H54 (cell line): ENCODE measurements at regions not wholly inside any gene's neighbourhood (a gene's known extent, or its start where the extent isn't known, plus 50 kb on each side); places are given as distances from the start of the nearest gene placed in this dataset.

Experiments
- DNase-seq: peaks from one replicate; pipeline ENCODE4 v3.0.0; 2011; ENCODE audit warnings: low spot score, mixed read lengths; ENCODE audit not compliant: insufficient read length
- FAIRE-seq: peaks from 3 replicates; lab custom pipeline; 2011; peaks lifted over from hg19 to GRCh38; lab: Jason Lieb, UNC
- POLR2A ChIP-seq: IDR thresholded peaks from 2 replicates; pipeline ENCODE4 v1.6.1; 2011; ENCODE audit warnings: low read depth, mild to moderate bottlenecking, low read length

GRCh38 chr10:4329225-4329624 is 496.8 kb upstream of the AKR1E2 start:
- FAIRE-seq (no peak), DNase-seq (no peak)
- no peak for TF ChIP-seq POLR2A

- FAIRE-seq, result no peak
- TF ChIP-seq POLR2A, result no peak
- no peak for DNase-seq
These were observed 499.4 kb upstream of the AKR1E2 start for GRCh38 chr10:4326647-4327046.

- DNase-seq (no peak), FAIRE-seq (no peak)
- no peak for TF ChIP-seq POLR2A
These were observed 506.1 kb upstream of the AKR1E2 start for GRCh38 chr10:4319870-4320367.

DNA sequence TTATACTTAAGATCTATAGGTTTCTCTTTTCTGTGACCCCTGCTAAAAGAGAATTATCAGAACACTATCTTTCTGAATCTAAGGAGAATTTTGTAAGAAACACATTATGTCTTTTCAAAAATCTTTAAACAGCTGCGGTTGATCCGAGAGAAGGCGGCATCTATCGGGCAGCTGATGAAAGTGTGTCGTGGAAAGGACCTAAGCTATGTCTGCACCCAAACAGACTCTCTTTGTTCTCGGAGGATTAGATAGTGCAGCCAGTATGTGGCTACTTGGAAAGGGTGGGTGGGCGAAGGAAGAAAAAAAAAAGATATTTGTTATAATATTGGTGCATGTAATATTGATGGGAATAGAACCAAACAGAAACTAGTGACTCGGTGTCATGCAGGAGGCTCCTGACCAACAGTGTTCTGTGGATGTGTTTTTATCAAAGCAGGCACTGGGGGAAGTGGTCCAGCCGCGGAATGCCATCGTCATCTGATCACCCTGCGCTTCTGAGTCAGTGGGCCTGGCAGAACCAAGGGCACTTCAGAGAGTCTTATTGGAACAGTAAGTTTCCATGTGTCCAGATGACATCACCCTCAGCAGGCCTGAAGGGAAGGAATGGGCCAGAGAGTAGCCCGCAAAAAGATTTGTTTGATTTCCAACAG is 509.7 kb upstream of the AKR1E2 start:
- no peak for TF ChIP-seq POLR2A
- DNase-seq (peak; percentile 31), FAIRE-seq (peak; percentile 96)

DNA sequence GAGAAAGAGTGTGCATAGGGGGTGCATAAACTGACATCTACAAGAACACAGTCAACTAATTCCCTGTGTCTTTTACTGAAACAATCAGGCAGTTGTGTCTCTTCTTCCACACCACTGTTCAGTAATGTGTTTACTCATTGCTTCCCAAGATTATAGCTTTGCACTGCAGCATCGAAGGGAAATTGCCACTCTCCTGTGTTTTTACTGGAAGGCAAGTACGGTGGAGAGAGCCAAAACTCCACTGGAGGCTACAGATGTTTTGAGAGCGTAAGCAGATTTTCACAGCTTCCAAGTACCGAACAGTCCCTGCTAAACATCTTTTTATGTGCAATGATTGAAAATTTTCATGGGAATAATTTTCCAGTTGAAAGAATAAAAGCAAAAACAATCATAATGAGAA is 510.5 kb upstream of the AKR1E2 start:
- no peak for DNase-seq
- TF ChIP-seq POLR2A, result no peak
- FAIRE-seq, result peak; percentile 85

DNA sequence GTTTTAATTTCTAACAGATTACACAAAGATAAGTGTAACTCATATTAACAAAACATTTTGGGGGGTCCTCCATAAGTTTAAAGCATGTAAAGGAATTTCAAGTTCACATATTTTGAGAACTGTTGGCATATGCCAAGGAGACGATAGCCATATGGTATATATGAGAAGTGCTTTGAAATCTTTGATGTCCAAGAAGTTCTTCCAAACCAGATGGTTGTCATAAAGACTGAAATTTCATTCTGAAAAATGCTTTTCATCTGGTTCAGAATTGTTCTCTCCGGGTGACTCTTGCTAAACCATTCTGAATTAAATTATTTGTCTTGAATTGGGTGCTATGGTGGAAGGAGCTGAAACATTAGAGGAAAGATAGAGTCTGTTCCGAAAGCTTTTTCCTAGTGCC is 513.0 kb upstream of the AKR1E2 start:
- FAIRE-seq, result no peak

DNA sequence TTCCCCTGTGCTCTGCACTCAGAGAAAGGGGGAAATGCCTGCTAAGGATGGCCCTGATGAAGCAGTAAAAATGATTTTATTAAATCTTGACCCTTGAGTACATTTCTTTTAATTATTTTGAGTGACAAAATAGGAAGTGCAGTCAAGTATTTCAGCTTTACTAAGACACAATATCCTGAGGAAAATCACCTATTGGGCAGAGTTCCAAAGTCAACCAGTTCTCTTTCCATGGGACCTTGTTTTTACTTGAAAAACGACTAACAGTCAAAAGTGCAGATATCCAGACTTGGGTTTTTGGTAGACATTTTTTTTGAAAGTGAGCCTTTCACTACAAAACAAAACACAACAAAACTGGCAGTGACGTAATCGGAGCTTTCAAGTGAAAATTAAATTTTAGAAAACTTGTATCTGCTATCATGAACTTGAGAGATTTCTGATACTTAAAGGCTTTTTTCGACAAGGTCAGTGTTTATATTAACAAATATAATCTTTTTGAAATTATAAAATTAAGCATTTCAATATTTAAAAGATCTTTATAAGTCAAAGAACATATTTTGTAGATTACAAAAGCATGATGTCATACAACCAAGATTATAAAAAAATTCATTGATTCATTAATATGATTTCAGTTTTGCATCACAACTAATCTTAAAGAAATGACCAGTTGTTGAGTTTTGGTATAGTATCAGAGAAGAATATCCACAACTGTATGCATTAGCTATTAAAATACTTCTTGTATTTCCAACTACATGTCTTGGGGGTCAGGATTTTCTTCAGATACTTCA is 513.8 kb upstream of the AKR1E2 start:
- no peak for FAIRE-seq
- no peak for TF ChIP-seq POLR2A
- DNase-seq, result no peak

More for the DNA sequence above, 513.0 kb upstream of the AKR1E2 start:
- TF ChIP-seq POLR2A, result no peak
- no peak for DNase-seq

GRCh38 chr10:4310172-4310571 is 515.8 kb upstream of the AKR1E2 start:
- FAIRE-seq, result no peak
- DNase-seq, result no peak
- TF ChIP-seq POLR2A, result no peak

DNA sequence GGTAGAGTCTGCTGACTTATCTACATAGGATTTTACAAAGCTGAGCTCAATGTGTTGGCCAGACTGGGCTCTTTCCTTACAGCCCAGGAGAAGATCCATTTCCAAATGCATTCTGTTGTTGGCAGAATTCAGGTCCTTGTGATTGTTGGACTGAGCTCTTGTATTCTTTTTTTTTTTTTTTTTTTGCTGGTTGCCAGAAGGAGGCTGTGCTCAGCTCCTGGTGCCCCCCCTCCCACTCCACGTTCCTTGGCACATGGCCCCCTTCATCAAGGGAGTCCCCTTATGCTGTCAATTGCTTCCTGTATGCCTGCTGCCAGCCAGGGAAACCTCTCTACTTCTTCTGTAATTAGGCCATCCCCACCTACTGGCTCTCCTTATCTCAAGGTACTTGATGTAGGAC is 518.1 kb upstream of the AKR1E2 start:
- TF ChIP-seq POLR2A, result no peak
- no peak for DNase-seq

DNA sequence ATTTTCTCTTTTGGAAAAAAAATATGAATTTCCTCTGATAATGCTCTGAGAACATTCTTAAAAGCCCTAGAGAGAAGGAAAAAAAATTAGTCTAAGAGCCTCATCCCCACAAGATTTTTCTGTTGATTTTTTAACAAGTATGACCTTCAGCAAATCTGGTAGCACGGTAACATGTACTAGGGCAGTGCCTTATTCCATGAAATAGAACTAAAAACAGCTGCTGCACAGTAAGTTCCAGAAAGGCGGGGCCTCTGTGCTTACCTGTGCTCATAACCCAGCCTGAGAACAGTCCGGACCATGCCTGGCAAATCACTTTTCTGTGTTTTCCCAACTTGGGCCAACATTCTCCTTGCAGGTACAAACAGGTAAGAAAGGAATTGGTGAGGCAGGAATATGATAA is 519.1 kb upstream of the AKR1E2 start:
- FAIRE-seq, result no peak

More for the DNA sequence above, 518.1 kb upstream of the AKR1E2 start:
- no peak for FAIRE-seq

GRCh38 chr10:4303045-4303444 is 518.0 kb upstream of the KLF6 start:
- FAIRE-seq (no peak), DNase-seq (no peak)
- TF ChIP-seq POLR2A, result no peak

More for the DNA sequence above, 519.1 kb upstream of the AKR1E2 start:
- no peak for DNase-seq
- no peak for TF ChIP-seq POLR2A

- DNase-seq, result no peak
- FAIRE-seq, result no peak
- no peak for TF ChIP-seq POLR2A
These were observed 516.5 kb upstream of the KLF6 start for GRCh38 chr10:4301291-4302045.

DNA sequence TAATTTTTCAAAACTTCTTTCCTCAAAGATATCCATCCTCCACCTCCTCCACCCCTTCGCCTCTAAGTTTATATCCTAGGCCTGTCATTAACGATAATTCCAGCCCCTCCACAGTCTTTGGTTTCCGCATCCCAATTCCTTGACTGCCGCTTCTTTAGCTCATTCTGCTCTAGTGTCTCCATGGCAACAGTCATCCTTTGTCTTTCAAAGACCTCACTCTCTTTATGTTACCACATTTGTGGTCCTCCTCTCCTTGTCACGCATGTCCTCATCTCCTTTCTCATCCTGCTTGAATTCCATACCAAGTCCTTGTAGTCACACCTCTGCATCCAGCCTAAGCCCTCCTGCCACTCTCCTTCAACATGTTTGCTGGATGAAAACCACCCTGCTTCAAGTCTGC is 511.2 kb upstream of the KLF6 start:
- FAIRE-seq, result no peak
- DNase-seq, result no peak
- no peak for TF ChIP-seq POLR2A
